ENCODE measurements at regions not wholly inside any gene's neighbourhood (a gene's known extent, or its start where the extent isn't known, plus 50 kb on each side); places are given as distances from the start of the nearest gene placed in this dataset.

- DNase-seq = no peak
Measured at GRCh38 chr4:11614426-11614825, 185.7 kb upstream of the HS3ST1 start.

- DNase-seq = no peak
Measured at GRCh38 chr4:11611868-11612267, 183.2 kb upstream of the HS3ST1 start.

- no peak for DNase-seq
Measured at GRCh38 chr4:11609751-11610150, 181.1 kb upstream of the HS3ST1 start.

GRCh38 chr4:11608992-11609391 lies 180.3 kb upstream of the HS3ST1 start:
- no peak for DNase-seq

GRCh38 chr4:11606078-11606477 lies 177.4 kb upstream of the HS3ST1 start:
- DNase-seq = no peak

GRCh38 chr4:11605597-11605996 lies 176.9 kb upstream of the HS3ST1 start:
- DNase-seq = no peak

GRCh38 chr4:11604821-11605220 lies 176.1 kb upstream of the HS3ST1 start:
- no peak for DNase-seq

GRCh38 chr4:11603591-11604194 lies 175.0 kb upstream of the HS3ST1 start:
- no peak for DNase-seq

DNA sequence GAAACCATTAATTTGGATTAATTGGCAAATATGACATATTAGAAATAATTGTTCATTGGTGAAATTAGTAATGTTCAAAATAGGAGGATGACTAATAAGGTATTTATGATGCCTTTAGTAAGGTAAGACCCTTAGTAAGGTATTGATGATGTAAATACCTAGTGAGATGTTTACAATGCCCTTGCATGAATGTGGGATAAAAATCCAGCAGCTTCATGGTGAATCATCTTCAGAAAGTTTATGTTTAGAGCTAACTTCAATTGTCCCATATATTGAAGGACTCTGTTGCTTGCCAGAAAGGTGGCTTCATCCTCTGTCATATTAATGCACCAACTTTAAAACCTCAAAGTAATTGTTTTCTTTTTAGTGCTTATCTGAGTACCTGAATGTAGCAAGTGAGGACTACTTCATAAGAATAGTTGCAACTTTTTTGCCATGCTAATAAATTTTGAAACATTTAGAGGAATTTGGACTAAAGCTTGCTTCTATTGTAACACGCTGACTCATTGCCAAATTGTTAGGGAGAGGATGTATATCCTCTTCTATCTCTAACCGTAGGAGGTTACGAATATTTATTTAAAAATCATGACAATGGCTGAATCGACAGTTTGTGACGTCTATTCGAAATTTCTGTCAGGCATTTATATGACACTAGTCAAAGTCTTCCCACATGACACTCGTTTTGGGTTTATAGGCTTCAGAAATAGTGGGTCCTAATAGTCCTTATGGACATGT lies 174.1 kb upstream of the HS3ST1 start:
- DNase-seq = no peak

- DNase-seq = no peak
Measured at GRCh38 chr4:11599064-11599463, 170.4 kb upstream of the HS3ST1 start.

GRCh38 chr4:11598591-11598990 lies 169.9 kb upstream of the HS3ST1 start:
- no peak for DNase-seq

DNA sequence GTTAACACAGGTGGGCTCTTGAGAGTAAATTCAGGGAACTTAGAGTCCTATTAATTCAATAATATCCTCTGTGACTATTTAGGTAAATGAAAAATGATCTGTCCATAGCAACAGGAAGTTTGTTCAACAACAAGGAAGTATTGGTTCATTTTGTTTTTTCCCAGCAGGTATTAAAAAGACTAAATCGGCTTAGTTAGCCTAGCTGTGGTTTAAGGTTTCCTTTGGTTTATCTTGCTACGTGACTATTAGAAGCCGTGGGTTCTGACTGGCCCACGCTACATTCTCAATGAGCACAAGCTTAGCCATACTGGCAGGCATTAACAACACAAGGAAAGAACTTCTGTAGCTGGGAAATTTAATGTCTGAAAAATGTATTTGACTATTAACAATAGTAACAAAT lies 168.8 kb upstream of the HS3ST1 start:
- DNase-seq = no peak

DNA sequence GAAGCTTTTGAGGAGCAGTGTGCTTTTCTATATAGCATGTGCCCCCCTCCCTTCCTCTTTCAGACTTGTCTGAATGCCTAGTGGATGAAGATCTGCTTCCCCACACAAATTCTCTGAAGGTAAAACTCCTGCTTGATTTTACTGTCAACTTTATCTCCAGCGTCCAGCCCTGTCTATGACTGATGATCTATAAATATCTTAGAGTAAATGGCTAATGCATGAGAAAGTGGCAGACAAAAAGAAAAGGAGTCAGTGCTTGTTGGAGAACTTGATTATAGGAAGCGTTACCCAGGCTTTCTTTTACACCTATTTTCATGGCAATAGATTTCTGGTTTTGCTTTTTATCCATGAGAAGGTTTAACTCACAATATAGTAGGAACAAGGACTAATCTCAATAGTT lies 168.3 kb upstream of the HS3ST1 start:
- DNase-seq = no peak

- no peak for DNase-seq
Measured at GRCh38 chr4:11593576-11594116, 165.0 kb upstream of the HS3ST1 start.

DNA sequence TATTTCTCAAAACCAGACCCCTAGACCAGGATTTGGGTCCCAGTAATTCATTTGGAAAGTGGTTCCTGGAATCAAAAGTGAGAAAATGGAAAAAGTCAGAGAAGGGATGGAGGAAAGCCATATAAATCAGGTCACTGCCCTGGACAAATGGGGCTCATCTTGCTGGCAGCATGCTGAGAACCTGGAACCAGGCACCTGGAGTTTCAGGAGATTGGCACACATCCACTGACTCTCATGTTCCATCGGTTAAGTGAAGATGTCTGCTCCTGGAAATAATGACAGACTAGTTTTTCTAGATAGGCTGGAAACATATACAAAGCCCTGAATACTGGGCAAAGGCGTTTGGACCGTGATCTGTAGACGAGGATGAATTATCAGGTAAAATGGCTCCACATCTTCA lies 163.6 kb upstream of the HS3ST1 start:
- DNase-seq = no peak

GRCh38 chr4:11590132-11590531 lies 161.4 kb upstream of the HS3ST1 start:
- DNase-seq = no peak

GRCh38 chr4:11589676-11590075 lies 161.0 kb upstream of the HS3ST1 start:
- DNase-seq = no peak

- DNase-seq = no peak
Measured at GRCh38 chr4:11587797-11588196, 159.1 kb upstream of the HS3ST1 start.

- no peak for DNase-seq
Measured at GRCh38 chr4:11585506-11585905, 156.8 kb upstream of the HS3ST1 start.

GRCh38 chr4:11568511-11568910 lies 139.8 kb upstream of the HS3ST1 start:
- DNase-seq = no peak

- DNase-seq = peak; percentile 38
Measured at GRCh38 chr4:11566444-11567022, 137.8 kb upstream of the HS3ST1 start.

- DNase-seq = no peak
Measured at GRCh38 chr4:11565899-11566298, 137.2 kb upstream of the HS3ST1 start.

- DNase-seq = no peak
Measured at GRCh38 chr4:11565213-11565612, 136.5 kb upstream of the HS3ST1 start.

GRCh38 chr4:11564021-11564420 lies 135.3 kb upstream of the HS3ST1 start:
- no peak for DNase-seq
